ENCODE measurements at regions not wholly inside any gene's neighbourhood (a gene's known extent, or its start where the extent isn't known, plus 50 kb on each side); places are given as distances from the start of the nearest gene placed in this dataset.
"Not testable (repeated sequence)": the region's sequence is repeated elsewhere in the genome, so short reads cannot be mapped to it uniquely, and the experiment has no call there.

- no peaks in the 10 kb centered on the region for H3K9me3 ChIP-seq
- H3K27ac ChIP-seq: no peak overlapping the region
- DNase-seq: no peak
- no peaks in the 10 kb centered on the region for H3K27me3 ChIP-seq (replicated peaks in 1 of 7)
- no peak overlapping the region for H3K4me3 ChIP-seq
- TF ChIP-seq POLR2AphosphoS5 (IDR thresholded peaks at IDR 0.05): no peak
- no peak for TF ChIP-seq CTCF (IDR thresholded peaks at IDR 0.05 in 8 of 11, conservative IDR thresholded peaks at IDR 0.05 in 3 of 11)
- TF ChIP-seq POLR2A (IDR thresholded peaks at IDR 0.05): no peak
- H3K4me1 ChIP-seq: peaks cover 0 to 14% (median 0%) of the 10 kb centered on the region in 6 donors
- intact Hi-C loops (cut with DNase I; ENCODE audit: low total_unique reads): no loop called here
- WGBS, 5 donors: 85 to 92% (median 86%) methylated on average over 2 of the region's 2 CpGs
- H3K36me3 ChIP-seq: no peaks in the 10 kb centered on the region
These were observed 98.4 kb upstream of the EEPD1 start for GRCh38 chr7:36054637-36055036.

- H3K9me3 ChIP-seq: no peaks in the 10 kb centered on the region
- intact Hi-C loops (cut with DNase I; ENCODE audit: low total_unique reads): no loop called here
- 87 to 93% (median 91%) methylated on average over 4 of the region's 4 CpGs for WGBS, 5 donors
- no peak for DNase-seq
- H3K27ac ChIP-seq: no peak overlapping the region
- TF ChIP-seq CTCF (IDR thresholded peaks at IDR 0.05 in 8 of 11, conservative IDR thresholded peaks at IDR 0.05 in 3 of 11) (no peak), POLR2A (IDR thresholded peaks at IDR 0.05) (no peak), POLR2AphosphoS5 (IDR thresholded peaks at IDR 0.05) (no peak)
- no peaks in the 10 kb centered on the region for H3K27me3 ChIP-seq (replicated peaks in 1 of 7)
- no peak overlapping the region for H3K4me3 ChIP-seq
- no peaks in the 10 kb centered on the region for H3K36me3 ChIP-seq
- H3K4me1 ChIP-seq: peaks cover 0 to 14% (median 0%) of the 10 kb centered on the region in 6 donors
These were observed 97.8 kb upstream of the EEPD1 start for GRCh38 chr7:36055207-36055606.

GRCh38 chr7:36057323-36057722 is 95.7 kb upstream of the EEPD1 start:
- Histone ChIP-seq H3K36me3 (no peaks in the 10 kb centered on the region), H3K27me3 (replicated peaks in 1 of 7) (no peaks in the 10 kb centered on the region), H3K9me3 (no peaks in the 10 kb centered on the region), H3K4me1 (peaks cover 0 to 14% (median 0%) of the 10 kb centered on the region in 6 donors), H3K4me3 (no peak overlapping the region), H3K27ac (no peak overlapping the region)
- TF ChIP-seq POLR2A (IDR thresholded peaks at IDR 0.05): no peak
- TF ChIP-seq POLR2AphosphoS5 (IDR thresholded peaks at IDR 0.05): no peak
- TF ChIP-seq CTCF (IDR thresholded peaks at IDR 0.05 in 8 of 11, conservative IDR thresholded peaks at IDR 0.05 in 3 of 11): no peak
- 45 to 67% (median 55%) methylated on average over 4 of the region's 4 CpGs for WGBS, 5 donors
- DNase-seq: no peak
- intact Hi-C loops (cut with DNase I; ENCODE audit: low total_unique reads): no loop called here

GRCh38 chr7:36058020-36058592 is 94.9 kb upstream of the EEPD1 start:
- no peaks in the 10 kb centered on the region for H3K9me3 ChIP-seq
- no peak overlapping the region for H3K27ac ChIP-seq
- WGBS, 5 donors: 70 to 94% (median 85%) methylated on average over 9 of the region's 9 CpGs
- DNase-seq: no peak
- TF ChIP-seq CTCF (IDR thresholded peaks at IDR 0.05 in 8 of 11, conservative IDR thresholded peaks at IDR 0.05 in 3 of 11) (no peak), POLR2A (IDR thresholded peaks at IDR 0.05) (no peak), POLR2AphosphoS5 (IDR thresholded peaks at IDR 0.05) (no peak)
- intact Hi-C loops (cut with DNase I; ENCODE audit: low total_unique reads): no loop called here
- H3K36me3 ChIP-seq: no peaks in the 10 kb centered on the region
- no peaks in the 10 kb centered on the region for H3K27me3 ChIP-seq (replicated peaks in 1 of 7)
- H3K4me1 ChIP-seq: peaks cover 0 to 14% (median 0%) of the 10 kb centered on the region in 6 donors
- H3K4me3 ChIP-seq: no peak overlapping the region

GRCh38 chr7:36060388-36060787 is 92.7 kb upstream of the EEPD1 start:
- H3K27me3 ChIP-seq (replicated peaks in 1 of 7); H3K36me3 ChIP-seq; DNase-seq; H3K9me3 ChIP-seq; intact Hi-C loops (cut with DNase I; ENCODE audit: low total_unique reads); H3K4me3 ChIP-seq; H3K27ac ChIP-seq: not testable (repeated sequence)
- peaks cover 0 to 14% (median 0%) of the 10 kb centered on the region in 6 donors for H3K4me1 ChIP-seq
- WGBS, 5 donors: 86 to 93% (median 88%) methylated on average over 11 of the region's 11 CpGs

Measured in spleen (tissue), 11 donors.